Eye (tissue), 1 donor: ENCODE measurements at regions not wholly inside any gene's neighbourhood (a gene's known extent, or its start where the extent isn't known, plus 50 kb on each side); places are given as distances from the start of the nearest gene placed in this dataset.

Experiments
- DNase-seq: peaks from one replicate; pipeline ENCODE4 v3.0.0-alpha.2; 2015

GRCh38 chr2:152227969-152228592, 52.5 kb upstream of the STAM2 start:
- no peak for DNase-seq

- no peak for DNase-seq
Observed at GRCh38 chr2:152231446-152231845, 55.9 kb upstream of the STAM2 start.

GRCh38 chr2:152234277-152234676, 58.7 kb upstream of the STAM2 start:
- DNase-seq, result no peak

DNA sequence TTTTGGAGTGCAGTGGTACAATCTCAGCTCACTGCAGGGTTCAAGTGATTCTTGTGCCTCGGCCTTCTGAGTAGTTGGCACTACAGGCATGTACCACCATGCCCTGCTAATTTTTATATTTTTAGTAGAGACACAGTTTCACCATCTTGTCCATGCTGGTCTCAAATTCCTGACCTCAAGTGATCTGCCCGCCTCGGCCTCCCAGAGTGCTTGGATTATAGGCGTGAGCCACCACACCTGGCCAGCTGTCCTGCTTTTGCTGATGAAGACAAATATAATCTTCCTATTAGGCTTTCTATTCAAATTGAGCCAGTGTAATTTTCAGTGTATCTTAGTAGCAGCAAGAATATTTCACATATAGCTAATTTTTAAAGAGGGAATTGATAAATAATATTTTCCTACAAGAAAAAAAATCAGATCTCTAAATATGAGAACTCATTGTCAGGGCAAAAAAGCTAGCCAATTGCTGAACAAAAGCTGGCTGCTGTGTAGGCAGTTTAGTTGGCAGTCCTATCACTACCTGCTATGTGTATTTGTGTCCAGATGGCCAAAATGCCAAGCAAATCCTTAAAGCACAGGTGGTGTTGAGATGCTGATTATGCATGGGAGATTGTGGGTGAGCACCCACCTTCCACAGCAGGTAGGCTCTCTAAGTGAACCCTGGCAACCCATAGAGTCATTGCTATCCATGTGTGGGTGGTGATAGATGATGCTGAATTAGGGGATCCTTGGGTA, 60.8 kb upstream of the STAM2 start:
- no peak for DNase-seq

DNA sequence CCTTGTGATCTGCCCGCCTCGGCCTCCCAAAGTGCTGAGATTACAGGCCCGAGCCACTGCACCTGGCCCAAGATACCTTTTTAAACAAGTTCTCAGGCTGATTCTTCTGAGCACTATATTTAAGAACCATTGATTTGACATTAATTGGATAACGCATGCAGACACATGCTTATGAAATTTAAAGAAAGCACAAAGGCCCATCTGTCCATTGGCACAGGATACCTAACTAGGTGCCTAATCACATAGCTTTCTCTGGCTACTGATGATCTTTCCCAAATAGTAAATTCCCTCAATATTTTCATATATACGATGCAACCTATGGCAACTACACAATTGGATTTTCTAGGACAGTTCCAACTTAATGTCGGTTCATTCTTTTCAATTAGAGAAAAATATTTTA, 62.5 kb upstream of the STAM2 start:
- no peak for DNase-seq

GRCh38 chr2:152240559-152241231, 65.1 kb upstream of the STAM2 start:
- DNase-seq, result no peak

DNA sequence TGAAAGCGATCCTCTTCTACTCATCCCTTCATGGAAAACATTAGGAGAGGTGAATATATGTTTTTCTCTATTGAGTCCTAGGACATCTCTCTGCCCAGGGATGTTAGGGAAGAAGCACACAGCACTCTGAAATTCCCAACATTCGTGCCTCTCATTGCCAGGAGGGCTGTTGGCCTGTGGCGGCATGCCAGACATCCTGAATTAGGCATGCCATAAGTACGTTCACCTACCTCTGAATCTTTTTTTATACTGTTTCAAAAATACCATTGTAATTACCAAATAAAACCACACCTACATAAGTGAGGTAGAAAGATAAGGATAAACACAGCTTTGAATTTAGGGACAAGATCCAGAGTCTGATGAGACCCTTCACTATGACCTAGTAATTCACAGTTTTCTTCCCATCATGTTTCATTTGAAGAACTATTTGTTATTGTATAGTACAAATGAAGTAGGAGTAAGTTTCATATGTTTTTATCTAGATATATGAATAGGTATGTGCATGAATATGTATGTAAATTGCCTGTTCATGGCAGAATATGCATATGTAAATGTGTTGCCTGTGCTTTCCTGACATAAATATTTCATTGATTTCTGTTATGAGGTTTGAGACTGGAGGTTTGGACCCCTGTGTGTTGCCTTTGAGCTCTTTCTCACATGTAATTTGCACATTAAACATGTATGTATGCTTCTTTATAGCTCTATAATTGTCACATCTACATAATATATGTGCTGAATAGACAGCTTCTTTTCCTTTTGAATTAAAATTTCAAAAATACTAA, 66.6 kb upstream of the STAM2 start:
- DNase-seq, result no peak

DNA sequence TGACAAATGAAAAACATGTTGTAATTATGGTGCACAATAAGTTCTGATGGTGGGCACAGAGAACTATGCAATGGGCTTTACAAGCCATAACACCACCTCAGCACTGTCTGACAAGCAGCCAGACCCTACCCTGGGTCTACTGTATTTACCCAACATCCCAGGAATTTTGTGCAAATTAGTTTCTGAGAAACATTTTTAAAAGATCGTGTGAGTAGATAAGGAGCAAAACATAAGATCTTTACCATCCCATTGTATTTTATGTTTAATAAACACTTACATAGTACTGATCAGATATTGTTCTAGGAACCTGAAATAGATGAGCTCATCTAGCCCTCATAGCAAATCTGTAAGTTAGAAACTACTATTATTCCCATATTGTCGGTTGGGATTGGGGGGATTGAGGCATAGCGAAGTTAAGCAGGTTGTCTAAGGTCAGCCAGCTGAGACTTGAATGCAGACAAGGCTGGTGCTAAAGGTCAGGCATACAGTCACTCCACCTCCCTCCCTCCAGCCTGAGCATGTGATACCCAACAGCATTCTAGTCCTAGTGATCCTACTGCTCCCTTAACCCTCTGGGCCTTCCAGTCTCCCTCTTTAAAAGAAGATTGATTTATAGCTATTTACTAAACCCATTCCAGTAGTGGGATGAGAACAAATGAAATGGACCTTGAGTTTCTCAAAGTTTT, 67.4 kb upstream of the STAM2 start:
- DNase-seq, result no peak

- peak; percentile 24 for DNase-seq
Observed at GRCh38 chr2:152243761-152244640, 68.4 kb upstream of the STAM2 start.

GRCh38 chr2:152245653-152246052, 70.1 kb upstream of the STAM2 start:
- DNase-seq, result no peak

DNA sequence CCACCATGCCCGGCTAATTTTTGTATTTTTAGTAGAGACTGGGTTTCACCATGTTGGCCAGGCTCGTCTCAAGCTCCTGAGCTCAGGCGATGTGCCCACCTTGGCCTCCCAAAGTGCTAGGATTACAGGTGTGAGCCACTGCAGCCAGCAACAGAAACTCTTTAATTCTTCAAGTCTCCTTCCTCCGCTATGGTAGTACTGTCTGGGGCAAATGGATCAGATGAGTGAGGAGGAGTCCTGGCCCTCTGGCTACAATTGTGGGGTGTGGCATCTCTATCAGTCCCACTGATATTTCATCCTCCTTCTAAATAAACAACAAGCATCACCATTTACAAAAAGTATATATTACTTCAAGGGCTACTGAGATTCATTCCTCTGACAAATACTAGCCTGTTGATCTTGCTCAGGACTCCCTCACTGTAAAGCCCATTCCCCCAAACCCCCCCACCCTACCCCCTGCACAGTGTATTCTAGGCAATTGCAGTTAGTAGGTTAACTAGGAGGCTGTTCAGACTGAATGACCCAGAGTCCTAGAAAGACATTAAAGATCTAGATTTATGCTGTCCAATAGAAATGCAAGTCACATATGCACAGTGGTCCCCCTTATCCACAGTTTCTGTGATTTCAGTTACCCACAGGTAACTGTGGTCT, 71.2 kb upstream of the STAM2 start:
- DNase-seq, result no peak

DNA sequence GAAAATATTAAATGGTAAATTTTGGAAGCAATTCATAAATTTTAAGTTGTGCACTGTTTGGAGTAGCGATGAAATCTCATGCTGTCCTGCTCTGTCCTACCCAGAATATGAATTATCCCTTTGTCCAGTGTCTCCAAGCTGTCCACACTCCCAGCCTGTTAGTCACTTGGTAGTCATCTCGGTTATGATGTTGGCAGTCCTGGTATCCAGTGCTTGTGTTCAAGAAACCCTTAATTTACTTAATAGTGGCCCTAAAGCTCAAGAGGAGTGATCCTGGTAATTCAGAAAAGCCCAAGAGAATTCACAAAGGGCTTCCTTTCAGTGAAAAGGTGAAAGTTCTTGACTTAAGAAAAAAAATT, 71.8 kb upstream of the STAM2 start:
- no peak for DNase-seq

DNA sequence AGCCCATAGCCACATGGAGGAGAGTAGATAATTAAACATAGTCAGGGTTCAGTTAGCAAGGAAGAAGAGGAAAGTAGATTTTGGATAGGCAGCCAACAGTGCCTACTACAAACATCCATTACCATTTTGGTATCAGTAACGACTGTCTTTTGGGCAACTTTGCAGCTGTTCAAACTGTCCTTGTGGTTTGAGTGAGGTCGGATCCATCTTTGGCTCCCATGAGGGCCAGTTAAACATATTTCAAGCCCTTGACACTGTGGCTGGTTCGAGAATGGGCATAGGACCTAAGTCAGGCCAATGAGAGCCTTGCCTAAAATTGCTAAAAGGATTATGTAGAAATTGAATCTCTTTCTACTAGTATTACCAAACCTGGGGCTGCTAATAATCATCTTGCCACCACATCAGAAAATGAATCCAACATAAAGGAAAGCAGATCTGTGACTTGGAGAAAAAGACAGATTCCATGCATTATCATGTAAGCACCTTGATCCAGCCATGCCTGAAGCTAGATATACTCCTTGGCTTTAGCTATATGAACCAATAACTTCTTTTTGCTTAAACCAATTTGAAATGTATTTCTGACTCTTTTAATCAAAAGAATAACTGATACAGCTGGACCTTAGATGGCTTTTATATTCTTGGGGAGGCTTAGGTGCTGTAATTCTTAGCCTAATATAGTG, 75.0 kb upstream of the STAM2 start:
- DNase-seq, result no peak

GRCh38 chr2:152251211-152251610, 75.6 kb upstream of the STAM2 start:
- peak; percentile 55 for DNase-seq

- no peak for DNase-seq
Observed at GRCh38 chr2:152251811-152252210, 76.2 kb upstream of the STAM2 start.

DNA sequence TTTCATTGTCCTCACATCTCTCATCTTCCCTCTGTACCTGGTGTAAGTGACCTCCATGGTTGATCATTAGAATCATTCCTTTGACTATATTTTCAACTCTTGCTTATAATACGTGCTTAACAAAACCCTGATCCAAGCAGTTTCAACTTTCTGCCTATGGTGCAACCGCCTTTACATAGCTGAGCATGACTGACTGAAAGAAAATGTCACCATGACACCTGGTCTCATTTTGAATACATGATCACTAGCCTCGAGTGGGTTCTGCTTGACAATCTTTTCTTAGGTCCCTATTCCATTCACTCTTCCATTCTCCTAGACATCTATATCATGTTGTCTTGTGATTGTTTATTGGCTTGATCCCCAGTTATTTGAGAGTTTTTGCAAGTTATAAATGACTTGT, 78.9 kb upstream of the STAM2 start:
- no peak for DNase-seq

GRCh38 chr2:152254976-152255375, 79.4 kb upstream of the STAM2 start:
- DNase-seq, result no peak

DNA sequence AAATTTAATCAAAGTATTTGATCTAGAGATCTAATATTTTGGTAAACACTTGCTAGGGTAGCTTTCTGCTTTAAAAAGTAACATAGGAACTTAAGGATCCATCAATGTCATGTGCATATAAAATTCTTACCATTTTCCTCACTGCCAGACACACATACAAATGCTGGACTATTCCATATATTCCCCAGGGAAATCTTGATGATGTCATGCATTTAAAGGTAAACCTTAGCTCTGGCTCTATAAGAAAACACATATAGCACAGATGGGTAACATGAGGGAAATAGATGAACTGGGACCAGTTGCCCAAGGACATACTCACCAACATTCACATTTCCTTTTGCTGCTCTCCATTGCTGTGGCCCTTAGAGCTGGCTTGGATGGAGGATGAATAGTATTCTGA, 79.1 kb upstream of the FMNL2 start:
- no peak for DNase-seq

- no peak for DNase-seq
Observed at GRCh38 chr2:152260939-152261338, 74.0 kb upstream of the FMNL2 start.

GRCh38 chr2:152263911-152264310, 71.1 kb upstream of the FMNL2 start:
- DNase-seq, result no peak
